HG02623 (cell line): ENCODE measurements at regions not wholly inside any gene's neighbourhood (a gene's known extent, or its start where the extent isn't known, plus 50 kb on each side); places are given as distances from the start of the nearest gene placed in this dataset.
"Not testable (repeated sequence)": the region's sequence is repeated elsewhere in the genome, so short reads cannot be mapped to it uniquely, and the experiment has no call there.

Experiments
- ATAC-seq: cut with Tn5 transposase; IDR thresholded peaks from one replicate; pipeline ENCODE4 v1.9.1; 2021; ENCODE audit warnings: moderate library complexity; ENCODE audit not compliant: unreplicated experiment

DNA sequence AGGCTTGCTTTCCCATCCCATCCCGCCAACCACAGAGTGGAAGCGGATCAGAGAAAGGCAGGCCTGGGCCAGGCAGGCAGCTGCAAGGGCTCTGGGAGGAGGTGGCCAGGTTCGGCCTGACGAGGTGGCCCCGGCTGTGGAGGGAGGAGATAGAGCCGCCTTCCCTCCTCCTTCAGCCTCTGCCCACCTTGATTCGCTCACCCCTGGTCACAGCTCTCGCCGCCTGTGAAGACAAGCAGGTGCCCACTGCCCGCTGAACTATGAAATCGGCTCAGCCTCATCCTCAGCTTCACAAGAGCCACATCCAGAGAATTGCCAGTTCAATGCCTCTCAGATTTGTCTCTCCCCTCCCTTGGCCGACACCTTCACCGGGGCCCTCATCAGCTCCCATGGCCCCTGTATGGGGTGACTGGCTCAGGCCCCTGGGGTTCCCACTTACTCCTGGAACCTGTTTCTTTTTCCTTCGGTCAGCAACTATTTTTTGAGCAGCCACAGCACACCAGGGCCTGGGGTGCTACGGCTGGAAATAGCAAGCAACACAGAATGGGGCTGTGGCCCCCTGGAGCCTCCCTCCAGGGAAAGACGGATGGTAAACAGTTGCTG is 80.0 kb upstream of the CHST15 start:
- no peak for ATAC-seq

- ATAC-seq, result no peak
Measured at GRCh38 chr10:124172181-124172916, 79.0 kb upstream of the CHST15 start.

DNA sequence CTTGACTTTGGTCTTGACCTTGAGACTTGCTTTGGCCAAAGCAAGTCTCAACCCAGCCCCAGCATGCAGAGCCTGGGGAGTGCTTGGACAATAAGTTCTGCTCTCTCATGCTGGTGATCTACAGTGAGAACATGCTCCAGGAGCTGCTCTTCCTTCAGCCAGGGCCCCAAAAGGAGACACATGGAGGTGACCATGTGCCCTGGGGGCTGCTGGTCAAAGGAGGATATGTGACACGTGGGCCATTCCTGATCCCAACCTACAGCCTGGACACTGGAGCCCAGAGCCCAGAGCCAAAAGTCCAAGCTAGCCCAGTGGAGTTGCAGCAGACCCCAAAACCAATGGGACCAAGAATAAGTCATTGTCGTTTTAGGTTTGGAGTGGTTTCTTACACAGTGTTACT is 78.2 kb upstream of the CHST15 start:
- no peak for ATAC-seq

DNA sequence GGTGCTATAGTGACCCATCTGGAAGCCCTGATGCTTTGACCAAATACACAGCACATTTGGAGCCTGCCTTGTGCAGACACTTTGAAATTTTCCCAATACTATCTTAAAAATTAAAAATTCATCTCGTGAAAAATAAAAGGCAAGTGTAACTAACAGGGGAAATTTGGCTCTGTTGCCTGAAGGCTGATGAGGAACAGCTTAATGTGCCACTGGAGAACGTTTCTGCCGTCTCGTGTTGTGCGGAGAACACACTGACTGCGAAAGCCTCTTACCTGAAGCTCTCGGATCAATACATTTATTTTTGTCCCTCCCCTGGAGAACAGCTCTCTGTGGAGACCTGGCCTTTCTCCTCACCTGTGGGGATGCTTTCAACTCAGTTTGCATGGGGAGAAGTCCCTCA is 77.2 kb upstream of the CHST15 start:
- no peak for ATAC-seq

GRCh38 chr10:124168991-124169802 is 75.8 kb upstream of the CHST15 start:
- ATAC-seq, result no peak

- no peak for ATAC-seq
Measured at GRCh38 chr10:124168581-124168980, 75.2 kb upstream of the CHST15 start.

- ATAC-seq, result not testable (repeated sequence)
Measured at GRCh38 chr10:124167925-124168324, 74.5 kb upstream of the CHST15 start.

DNA sequence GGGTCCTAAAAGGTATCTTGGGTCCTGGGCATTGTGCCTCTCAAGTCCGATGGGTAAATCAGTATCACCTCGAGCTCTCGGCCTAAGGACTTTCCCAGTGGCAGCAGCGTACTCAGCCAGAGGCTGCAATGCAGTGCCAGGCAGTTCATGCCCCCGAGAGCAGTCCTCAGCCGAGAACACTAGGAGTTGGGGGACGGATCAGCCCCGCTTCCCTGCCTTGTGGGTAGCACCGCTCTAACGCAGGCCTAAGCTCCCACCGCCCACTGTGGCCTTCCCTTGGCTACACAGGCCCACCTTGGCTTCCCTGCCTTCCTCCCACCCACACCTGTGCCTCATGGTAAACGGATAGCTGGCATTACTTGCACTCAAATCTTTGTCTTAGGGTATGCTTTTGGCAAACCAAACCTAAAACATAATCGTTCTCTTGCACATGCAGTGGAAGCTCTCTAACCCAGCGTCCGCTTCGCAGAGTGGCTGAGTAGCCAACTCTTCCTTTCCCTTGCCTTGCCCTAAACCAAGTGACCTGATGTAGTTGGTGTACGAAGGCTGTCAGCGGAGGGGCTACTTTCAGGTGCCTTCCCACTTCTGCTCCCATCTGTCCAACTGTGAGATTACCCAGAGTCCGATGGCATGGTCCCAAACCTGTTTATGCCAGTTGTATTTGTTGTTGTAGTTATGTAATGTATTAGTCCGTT is 73.2 kb upstream of the CHST15 start:
- no peak for ATAC-seq

DNA sequence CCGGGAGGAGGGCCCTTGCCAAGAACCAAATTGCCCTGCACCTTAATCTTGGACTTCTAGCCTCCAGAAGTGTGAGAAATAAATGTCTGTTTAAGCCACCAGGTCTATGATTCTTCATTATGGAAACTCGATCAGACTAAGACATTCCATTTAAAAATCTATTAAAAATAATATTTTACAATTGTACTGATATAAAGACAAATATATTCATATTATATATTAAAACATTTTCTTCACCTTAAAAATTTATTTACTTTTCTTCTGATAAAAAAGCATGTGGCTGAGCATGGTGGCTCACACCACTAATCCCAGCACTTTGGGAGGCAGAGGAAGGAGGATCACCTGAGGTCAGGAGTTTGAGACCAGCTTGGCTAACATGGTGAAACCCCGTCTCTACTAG is 72.4 kb upstream of the CHST15 start:
- no peak for ATAC-seq

DNA sequence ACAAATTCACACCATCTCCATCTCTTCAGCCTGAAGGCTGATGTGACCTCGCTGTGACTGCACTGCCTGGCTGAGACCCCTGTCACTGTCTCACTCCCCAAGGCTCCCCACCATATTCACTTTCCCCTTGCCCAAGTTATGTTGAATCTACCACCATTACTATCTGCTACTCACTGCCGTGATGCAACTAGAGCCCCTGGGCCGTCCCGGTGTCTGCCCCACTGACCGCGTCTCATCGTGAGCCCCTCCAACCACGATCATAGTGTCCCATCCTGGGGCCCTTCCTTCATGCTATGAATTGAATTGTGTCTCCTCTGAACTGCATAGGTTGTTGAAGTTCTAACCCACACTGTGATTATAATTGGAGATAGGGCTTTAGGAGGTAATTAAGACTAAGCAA is 71.9 kb upstream of the CHST15 start:
- no peak for ATAC-seq

DNA sequence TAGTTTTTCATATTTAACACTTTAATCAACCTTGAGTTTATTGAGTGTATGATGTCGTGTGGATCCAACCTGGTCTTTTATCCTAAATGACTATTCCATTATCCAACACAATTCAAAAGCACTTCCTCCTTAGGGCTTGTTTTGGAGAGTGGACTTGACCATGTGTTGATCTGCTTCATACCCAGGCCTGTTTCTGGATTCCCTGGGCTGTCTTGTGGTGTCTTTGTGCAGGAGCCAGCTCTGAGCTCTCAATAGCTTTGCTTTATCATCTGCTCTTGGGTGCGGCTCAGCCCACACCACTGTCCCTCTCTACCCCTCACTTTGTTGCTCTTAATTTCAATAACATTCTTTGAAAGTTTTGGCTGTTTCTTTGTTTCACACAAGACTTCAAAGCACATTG is 70.9 kb upstream of the CHST15 start:
- ATAC-seq, result no peak

DNA sequence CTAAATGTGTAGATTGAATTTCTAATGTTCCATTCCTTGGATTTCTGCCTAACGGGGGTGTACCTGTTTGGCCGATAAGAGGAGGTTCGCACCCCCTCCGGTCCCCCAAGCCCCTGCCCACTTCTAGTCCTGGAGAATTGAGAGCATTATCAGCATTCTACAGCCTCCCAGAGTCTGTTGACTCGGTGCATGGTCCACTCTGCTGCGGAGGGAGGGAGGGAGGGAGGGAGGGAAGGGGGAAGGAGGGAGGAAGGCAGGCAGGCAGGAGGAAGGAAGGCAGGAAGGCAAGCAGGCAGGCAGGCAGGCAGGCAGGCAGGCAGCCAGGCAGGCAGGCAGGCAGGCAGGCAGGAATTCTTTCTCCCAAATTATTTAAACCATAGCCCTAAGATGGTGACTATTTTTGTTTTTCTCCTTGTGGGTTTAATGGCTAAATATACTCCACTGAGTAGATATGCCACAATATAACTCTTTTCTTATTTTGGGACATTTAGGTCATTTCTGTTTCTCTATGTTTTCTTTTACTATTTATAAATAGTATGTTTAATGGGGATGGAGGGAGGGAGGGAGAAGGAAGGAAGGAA is 69.5 kb upstream of the CHST15 start:
- no peak for ATAC-seq

DNA sequence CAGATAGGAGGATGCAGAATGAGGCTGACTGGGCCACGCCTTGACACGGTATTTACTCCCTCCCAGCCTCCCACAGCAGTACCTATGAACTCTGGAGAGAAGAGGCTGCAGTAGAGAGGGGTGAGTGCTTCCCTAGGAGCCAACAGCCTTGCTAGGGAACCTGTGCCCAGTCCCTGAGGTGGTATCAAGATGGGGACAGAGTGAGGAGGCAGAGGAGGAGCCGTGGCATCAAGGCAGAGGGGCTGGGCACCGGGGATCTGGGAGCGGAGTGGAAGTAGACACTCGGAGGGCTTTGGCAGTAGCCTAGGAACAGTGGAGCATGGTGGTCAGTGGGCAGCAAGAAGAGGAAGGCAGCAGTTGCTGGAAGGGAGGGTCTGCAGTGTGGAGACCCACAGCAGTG is 68.7 kb upstream of the CHST15 start:
- no peak for ATAC-seq

DNA sequence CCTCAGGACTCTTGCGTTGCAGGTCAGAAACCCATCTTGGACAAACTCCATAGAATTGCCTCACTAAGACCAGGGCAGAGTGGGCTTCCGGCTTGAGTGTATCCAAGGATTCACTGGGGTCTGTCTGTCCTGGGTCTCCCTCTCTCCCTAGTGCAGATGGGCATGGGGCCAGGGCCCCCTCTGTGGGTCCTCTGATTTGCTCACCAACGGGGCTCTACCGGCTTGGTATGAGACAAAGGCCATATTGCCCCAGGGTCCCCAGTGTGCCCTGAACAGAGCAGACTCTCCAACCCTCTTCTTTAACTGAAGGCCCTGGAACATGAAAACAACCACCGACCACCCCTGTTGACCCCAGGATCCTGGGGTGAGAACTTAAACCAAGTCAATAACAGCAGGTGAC is 68.2 kb upstream of the CHST15 start:
- ATAC-seq, result no peak

- ATAC-seq, result no peak
Measured at GRCh38 chr10:124160943-124161582, 67.7 kb upstream of the CHST15 start.

GRCh38 chr10:124160176-124160575 is 66.8 kb upstream of the CHST15 start:
- no peak for ATAC-seq

DNA sequence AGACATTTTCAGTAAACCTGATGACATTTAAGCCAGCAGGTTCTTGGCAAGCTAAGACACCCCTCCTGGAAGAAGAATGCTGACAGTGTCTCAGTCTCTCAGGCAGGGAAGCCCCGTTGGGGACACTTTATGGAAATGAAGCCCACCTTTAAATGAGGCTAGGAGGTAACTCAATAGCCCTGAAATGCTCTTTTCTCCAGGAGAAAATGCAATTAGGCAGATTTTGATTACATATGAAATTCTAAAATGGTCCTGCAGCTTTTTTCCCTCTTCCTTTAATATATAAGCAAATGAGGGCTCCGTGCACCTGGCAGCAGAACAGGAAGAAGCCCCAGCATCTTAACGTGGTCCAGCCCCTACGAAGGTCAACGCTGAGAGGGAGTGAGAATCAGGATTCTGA is 65.8 kb upstream of the CHST15 start:
- no peak for ATAC-seq

DNA sequence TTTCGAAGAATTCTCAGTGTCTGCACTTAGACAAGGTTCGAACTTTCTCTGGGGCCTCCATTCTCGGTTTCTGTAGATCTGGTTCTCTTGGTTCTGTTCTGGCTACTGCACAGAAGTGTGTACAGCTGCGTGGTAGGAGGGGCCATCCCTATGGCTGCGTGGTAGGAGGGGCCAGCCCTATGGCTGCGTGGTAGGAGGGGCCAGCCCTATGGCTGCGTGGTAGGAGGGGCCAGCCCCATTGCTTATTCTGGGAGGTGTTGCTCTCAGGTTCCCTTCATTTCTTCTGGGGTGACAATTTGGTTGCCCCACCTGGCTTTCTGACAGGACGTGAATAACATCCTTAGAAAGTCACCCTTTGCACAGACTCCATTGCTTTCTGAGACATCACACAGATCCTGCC is 65.2 kb upstream of the CHST15 start:
- ATAC-seq, result no peak

DNA sequence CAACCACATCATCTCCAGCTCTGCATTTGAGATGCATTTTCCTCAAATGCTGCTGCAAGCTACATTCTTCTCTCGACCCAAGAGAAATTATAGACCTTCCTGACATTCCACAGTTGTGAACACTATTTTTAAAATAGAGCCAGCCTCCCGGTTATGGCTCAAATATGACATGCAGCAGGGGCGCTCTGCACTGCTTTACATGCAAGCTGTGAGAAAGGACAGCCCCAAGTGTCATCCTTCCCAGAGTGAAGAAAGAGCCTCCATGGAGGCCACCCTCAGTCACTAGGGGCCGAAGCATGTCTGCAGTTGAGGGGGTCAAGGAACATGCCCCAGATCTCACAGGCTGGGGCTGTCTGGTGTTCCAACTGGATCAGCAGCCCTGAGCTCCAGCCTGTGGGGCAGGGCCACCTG is 63.9 kb upstream of the CHST15 start:
- no peak for ATAC-seq

DNA sequence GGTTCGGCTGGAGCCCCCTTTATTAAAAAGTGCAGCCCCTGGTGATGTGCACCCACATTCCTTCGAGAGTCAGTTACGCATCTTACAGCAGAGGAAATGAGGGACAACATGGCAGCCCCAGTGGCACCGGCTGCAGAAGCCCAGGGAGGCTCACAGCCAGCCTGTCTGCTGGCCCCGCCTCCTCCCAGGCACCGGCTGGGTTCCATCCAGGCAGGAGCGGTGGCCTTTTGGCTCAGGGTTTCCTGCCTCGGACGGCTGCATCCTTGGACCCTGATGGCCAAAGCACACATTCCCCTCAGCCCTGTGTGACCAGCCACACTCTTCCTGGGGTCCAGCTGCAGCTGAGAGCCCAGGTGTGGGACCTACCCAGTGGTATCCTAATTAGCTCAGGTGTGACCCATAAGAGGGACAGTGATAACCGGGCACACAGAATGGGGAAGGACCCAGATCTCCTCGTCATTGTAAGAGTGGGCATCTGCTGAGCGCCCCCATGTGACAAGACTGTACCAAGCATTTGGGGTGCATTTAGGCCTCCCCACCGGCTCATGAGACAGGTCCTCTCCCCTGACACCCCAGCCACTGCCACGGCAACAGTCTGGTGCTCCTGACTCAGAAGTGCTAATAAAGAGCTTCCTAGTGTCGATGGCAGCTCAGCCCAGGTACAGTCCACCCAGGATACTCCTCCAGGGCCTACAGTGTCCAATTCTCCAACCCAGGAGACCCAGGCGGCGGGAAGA is 63.3 kb upstream of the CHST15 start:
- no peak for ATAC-seq
